AG08395 (cell line): ENCODE measurements at regions not wholly inside any gene's neighbourhood (a gene's known extent, or its start where the extent isn't known, plus 50 kb on each side); places are given as distances from the start of the nearest gene placed in this dataset.

Source experiments
- DNase-seq: peaks from one replicate; pipeline ENCODE4 v3.0.0; 2012; ENCODE audit warnings: mixed read lengths, low spot score

DNA sequence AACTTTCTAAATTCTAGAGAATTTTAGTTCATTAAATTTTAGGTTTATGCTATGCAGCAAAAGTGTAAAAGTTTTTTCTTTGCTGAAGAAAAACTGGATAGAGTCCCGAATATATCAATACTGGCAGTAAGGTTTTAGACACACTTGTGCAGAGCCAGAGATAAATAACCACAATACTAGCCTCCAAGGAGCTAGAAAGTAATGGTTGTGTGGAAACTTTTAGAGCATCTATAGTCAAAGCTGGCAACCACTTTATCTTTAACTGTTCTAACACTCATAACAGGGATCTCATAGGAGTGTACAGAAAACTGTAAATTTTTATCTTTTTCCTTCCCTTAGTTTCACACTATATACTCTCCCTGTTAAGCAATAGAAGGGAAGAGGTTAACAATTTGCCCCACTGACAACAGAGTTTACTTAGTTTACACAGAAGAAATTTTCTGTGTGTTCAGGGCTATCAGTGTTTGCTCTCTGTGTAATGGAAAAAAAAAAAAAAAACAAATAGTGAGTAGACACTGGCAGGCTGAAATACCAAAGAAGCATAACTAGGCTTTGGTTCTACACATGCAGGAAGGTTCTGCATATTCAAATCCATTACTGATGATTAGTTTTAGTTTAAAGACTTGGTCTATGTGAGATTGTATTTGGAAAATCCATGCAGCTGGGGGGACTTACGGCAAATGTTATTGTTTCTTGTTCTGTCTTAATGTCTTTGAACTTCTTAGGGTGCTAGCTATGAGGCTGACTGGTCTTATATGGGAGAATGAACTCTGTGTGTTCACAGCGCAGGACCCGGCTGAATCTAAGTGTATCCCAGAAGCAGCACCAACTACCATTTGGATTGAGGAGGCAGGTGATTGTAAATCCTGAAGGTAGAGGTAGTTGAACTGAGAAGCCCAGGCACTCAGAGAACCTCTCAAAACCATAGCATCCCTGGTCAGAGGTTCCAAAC is 187.6 kb downstream of the PCSK1 start:
- DNase-seq = no peak

DNA sequence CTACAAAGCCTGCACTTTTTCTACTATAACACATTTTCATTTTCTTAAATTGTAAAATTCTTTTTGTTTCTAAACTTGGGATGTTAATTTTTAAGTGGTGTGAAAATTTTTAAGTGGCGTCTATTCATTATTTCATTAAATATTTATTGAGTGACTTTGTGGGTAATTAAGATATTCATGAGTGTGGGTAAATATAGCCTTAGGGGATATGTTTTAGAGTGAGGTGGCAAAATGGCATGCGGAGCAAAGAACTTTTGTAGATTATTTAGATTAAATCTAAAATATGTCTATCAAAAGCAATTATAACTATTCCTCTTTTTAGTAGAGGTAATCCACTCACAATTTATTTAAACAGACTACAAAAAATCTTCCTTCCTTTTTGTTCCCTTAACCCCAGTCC is 188.4 kb downstream of the PCSK1 start:
- DNase-seq = no peak

DNA sequence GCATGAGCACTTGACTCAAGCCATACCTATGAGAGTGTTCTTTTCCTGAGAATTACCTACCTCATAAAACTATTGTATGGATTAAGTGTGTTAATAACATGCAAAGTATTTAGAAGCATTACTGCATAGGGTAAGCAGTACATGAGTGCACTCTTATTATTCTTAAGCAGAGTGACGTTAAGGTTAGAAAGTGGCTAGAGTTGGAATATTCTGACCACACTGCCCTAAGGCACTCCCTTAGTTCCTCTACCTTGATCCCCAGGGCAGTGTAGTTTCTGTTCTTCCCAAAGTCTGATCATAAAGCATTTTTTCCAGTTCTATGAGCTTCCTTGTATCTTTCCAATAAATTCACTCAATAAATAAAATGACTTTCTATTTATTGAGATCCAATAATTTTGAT is 189.2 kb downstream of the PCSK1 start:
- no peak for DNase-seq

DNA sequence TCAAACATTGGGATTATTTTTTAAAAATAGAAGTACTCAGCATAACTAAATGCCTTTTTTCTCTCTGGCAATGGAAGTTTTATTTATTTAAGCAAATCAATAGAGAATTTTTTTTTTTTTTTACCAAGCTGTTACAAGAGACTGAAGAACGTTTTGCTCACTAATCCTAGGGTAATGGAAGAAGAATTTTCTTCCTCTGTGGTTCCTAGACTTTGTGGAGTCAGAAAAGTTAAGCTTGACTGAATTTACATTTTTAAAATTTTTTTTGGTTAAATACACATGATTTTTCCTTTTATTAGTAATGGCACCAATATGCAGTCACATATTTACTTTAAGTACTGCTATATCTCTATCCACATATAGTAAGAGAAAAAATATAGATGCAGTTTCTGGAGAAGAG is 189.8 kb downstream of the PCSK1 start:
- no peak for DNase-seq

DNA sequence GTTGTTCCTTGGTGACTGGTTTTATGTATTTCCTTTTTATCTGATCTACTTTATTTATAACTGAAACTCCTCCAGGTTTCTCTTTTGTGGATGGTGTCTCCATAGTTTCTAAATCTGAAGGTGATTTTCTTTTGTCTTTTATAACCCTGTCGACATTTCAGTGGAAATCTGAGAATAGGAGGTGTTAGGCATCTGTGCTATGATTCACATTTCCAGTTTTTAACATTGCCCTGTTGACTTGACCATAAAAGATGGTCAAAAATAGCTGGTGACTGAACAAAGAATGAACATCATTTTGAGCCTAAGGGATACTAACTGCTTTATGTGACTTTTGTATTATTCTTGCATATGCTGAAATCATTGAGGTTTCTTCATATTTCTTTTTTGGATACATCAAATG is 190.5 kb downstream of the PCSK1 start:
- DNase-seq = no peak

DNA sequence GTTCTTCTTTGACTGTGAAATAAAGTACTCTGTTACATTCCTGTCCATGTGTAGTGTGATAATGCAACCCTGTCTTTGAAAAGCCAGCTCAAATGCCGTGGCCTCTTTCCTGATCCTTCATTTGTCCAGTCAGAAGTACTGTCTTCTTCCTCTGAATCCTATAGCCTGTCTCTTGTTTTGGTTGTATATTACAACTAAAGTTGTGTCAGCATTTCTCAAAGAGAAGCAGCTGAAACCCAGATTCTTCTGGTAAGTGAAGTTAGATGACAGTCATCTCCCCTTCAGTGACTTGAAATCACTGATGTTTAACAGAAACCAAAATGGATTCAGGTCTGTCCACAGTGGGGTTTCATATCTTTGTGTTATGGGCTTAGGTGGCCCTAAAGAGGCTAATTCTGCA is 196.2 kb downstream of the PCSK1 start:
- DNase-seq = no peak

DNA sequence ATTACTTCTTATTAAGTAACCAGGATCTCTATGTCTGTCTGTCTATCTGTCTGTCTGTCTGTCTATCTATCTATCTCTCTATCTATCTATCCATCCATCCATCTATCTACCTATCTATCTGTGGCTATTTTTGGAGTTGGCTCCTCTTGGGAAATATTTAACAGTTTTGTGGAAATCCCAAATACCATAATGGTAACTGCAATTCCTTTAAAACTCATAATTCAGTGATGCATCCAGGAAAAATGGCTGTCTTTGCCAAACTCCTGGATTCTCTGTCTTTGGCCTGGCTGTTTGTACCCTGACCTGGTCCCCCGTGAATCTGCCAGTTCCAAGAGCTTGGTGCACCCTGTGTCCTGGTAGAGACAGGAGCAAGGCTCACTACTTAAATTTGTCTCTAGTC is 197.0 kb downstream of the PCSK1 start:
- DNase-seq = no peak

DNA sequence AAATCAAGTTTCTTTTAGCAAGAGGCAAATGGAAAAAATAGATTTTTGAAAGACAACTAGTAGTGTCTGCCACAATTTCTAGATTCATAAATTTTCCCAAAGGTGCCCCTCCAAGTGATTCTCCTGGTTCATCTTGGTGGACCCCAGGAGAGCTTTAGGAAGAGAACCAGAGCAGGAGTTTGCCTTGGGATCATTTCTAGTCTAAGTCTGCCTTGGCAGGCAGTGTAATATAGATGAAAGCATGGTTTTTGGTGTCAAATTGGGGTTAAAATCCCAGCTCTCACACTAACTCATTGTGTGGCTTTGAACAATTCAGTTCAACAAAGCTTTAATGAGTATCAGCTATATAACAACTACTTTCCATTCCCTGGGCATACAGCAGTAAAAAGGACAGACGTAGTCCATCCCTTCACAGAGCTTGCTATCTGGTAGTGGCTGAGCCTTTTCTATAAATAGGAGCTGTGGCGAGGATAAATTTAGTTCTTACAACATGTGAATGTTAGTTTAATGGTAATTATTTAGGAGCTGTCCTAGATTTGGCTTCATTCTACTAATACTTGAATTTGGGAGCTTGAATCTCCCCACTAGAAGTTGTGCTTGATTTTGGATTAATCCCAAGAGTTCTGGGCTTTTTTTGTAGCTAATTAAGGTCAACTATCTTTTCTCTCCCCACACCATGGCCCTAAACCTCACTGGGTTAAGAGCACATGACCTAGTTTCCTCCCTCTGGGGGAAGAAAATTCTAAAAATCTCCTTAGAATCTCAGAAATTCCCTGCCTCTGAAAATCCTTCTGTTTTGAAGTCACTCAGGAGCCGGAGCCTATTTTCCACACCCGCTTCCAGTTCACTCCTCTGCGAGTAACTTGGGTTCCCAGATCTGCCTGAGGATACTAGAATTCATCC is 197.8 kb downstream of the PCSK1 start:
- DNase-seq = no peak

DNA sequence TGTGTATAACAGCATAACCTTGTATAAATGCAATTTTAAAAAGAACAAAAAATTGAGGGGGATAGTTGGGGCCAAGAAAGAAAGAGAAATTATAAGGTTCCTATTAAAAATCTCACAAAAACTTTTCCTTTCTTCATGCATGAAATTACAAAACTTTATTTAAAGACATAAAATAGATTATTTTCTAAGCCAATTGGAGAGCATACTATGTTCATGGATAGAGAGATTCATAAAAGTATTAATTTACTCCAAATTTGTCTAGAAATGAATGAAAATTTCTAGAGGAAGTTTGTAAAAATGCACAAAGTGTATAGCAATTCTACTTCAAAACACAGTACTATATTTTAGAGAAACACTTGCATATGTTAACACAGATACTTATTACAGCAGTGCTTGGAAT is 200.4 kb downstream of the PCSK1 start:
- no peak for DNase-seq

DNA sequence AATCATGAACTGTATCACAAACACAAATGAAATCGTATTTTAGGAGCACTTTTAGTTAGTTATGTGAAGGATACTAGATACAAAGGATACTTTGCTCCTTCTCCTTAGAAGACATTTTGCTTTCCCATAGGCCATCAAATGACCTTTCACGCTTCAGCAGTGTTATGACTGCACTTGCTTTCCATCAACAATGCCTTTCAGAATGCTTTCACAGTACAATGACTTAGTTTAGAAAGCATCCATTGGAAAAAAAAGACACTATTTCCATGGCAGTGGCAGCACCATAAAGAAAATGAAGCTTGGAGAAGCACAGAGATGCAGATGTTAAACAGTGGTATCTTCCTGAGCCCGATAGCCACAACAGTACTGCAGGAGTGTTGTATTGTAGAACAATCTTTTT is 203.9 kb downstream of the PCSK1 start:
- no peak for DNase-seq

DNA sequence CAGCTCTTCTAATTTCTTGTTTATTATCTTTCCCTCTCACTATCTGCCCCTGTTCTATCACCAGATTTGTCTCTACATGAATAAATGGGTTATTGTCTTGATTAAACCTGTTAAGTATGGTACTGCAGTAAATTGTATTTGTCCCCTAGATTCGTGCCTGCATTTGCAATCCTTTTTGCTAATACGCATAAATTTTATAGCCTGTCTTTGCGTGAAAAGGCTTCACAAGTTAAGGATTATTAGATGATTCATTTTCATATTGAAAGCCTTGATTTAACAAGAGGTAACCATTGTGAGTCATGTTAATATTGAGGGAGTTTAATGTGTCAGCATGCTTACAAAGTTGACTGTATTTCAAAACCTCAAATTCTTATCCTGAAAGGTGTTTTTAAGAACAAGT is 204.6 kb downstream of the PCSK1 start:
- DNase-seq = no peak

DNA sequence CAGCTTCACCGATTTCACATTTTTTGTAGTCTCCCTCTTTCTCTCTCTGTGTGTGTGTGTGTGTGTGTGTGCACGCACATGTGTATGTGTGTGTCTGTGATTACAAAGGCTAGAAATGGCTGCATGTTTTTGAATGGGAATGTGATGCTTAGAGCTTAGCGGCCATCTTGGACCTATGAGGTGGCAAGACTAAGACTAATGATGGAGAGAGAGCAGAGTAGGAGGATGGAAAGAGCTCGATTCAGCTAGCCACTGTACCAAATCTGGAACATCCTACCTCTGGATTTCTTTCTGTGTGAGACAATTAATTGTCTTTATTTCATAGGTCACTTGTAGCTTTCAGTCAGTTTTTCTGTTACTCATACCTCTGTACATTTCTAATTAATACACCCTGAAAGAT is 205.1 kb downstream of the PCSK1 start:
- DNase-seq = no peak

DNA sequence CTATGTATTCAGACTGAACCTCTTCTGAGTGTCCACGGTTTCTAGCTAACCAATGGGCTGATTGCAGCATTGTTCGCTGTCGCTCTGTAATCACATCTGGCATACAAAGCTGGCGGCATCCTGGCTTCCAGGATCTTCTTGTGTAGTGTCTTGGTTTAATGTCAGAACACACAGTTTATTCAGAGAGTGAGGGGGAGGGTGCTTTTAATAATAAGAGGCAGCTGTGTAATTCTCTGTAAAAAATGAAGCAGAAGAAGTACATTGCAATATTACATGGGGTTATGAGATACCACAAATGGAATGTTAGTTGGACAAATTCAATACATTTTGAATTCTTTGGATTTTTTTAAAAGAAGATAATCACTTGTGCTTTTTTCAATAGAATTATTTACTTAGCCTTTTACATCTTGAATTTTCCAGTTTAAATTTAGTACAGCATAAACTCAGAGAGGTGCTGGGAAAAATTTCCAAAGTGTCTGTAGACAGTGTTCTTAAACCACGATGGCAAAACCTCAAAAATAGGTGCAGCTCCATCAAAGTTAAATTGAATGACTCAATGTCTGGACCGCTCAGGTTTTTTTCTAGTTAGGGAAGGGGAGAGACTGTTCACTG is 206.0 kb downstream of the PCSK1 start:
- DNase-seq = peak; percentile 85

DNA sequence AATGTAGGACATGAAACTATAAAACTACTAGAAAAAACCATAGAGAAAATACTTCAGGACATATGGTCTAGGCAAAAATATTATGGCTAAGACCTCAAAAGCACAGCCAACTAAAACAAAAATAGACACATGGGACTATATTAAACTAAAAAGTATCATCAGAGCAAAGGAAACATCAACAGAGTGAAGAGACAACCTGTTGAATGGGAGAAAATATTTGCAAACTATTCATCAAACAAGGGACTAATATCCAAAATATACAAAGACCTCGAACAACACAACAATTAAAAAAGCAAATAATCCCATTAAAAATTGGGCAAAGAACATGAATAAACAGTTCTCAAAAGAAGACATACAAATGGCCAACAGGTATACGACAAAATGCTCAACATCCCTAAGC is 210.9 kb downstream of the PCSK1 start:
- no peak for DNase-seq

DNA sequence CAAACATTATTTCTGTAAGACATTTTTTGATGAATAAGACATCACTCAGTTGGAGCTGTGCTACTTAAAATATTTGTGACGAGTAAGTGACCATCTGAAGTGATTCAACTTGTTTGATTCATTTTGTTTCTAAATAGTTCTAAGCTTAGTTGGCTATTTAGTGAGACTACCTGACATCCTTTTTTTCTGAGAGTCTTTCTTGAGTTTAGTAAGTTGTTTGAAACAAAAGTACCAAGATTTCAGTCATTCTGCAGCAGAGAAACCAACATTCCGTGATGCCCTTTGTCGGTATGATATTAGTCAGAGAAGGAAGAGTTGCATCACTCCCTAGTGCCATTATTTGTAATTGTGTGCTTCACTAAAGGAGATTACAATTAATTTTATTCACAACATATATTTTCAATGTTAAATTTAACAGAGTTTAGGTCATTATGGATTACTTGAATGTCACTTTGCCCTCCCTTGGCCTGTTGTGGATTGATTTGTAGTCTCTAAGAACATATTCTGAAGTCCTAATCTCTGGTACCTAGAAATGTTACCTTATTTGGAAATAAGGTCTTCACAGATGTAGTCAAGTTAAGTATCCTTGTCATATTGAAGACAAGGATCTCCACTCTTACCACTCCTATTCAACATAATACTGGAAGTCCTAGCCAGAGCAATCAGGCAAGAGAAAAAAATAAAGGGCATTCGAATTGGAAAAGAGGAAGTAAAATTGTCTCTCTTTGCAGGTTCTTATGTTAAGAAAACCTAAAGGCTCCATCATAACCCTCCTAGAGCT is 212.2 kb downstream of the PCSK1 start:
- peak; percentile 53 for DNase-seq

DNA sequence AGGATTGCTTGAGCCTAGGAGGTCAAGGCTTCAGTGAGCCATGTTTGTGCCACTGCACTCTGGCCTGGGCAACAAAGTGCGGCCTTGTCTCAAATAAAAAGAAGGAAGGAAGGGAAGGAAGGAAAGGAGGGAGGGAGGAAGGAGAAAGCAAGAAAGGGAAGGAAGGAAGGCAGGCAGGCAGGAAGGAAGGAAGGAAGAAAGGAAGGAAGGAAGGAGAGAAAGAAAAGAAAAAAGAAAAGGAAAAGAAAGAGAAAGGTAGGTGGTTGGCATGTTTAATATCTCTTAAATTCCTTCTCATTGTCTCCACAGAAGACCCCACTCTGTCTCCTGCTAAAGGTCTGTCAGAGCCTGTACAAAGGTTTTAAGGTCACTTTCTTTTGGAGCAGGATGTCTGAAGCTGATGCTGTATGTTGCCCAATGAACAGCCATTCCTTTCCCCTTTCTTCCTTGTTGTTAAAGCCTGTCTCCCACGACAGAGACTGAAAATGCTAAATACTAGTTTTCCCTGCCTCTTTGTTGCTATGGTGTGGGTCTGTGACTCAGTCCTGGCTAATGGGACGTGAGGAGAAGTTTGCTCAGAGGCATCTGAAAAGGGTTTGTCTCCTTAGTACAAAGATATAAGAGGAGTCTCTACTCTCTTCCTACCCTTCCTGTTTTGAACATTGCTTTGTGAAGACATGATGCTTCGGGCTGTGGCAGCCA is 213.3 kb downstream of the PCSK1 start:
- peak; percentile 72 for DNase-seq

DNA sequence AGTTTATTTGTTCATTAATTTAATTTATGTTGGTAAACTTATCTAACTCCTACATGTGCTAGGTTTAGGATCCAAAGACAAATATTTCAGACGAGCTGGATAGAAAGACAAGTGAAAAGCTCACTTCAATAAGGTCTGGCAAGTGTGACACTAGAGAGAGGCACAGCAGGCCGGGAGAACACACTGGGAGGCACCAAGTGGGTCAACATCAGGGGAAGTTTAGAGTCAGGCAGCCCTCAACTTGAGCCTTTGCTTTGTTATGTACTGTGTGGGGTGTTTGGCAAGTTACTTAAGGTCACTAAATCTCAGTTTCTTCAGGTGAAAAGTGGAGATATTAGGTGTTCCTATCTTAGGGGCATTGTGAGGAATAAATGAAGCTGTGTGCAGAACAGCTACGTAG is 214.4 kb downstream of the PCSK1 start:
- no peak for DNase-seq

DNA sequence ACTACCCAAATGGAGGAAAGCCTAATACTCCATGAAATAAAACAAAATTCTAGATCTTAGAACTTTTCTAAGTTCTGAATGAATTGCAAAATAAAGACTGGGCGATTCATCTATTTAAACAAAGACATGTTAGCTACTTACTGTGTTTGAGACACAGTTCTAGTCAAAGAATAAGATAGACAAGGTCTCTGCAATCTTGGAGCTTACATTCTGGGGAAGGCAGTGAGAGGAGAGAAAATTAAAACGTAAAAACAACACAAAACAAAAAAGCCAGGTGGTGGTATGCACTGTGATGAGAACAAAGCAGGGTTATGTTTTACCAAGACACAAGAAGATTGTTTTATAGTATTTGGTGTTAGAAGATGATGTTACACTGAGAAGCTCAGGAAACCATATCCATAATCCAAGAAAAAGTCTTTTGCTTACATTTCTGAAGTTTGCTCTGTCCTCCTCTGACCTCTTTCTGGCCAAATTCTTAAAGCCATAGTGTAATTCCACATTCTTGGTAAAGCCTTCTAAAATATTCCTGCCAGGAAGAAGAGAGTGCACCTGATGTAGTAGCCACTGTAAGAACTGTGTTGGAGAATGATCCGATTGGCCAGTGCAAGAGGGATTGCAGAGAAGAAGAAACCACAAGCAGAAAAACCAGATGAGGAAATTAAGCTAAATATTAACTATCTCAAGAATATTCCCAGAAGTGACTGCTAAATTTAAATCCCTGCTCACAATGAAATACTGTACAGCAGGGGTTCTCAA is 218.4 kb downstream of the PCSK1 start:
- DNase-seq = no peak

DNA sequence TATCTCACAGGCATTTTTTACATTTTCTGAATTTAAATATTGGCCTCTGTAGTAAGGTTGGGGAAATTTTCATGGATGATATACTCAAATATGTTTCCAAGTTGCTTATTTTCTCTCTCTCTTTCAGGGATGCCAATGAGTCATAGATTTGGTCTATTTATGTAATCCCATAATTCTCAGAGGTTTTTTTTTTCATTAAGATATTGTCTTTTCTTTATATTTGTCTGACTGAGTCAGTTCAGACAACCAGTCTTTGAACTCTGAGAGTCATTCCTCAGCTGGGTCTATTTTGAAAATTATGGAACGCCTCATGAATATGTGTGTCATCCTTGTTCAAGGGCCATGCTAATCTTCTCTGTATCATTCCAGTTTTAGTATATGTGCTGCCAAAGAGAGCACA is 223.2 kb downstream of the PCSK1 start:
- peak; percentile 30 for DNase-seq

DNA sequence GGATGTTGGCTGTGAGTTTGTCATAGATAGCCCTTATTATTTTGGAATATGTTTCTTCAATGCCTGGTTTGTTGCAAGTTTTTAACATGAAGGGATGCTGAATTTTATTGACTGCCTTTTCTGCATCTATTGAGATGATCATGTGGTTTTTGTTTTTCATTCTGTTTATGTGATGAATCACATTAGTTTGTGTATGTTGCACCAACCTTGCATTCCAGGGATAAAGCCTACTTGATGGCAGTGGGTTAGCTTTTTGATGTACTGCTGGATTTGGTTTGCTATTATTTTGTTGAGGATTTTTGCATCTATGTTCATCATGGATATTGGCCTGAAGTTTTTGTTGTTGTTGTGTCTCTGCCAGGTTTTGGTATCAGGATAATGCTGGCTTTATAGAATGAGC is 225.6 kb downstream of the PCSK1 start:
- DNase-seq = no peak
